Esophagus muscularis mucosa (tissue), 4 donors: ENCODE measurements at regions not wholly inside any gene's neighbourhood (a gene's known extent, or its start where the extent isn't known, plus 50 kb on each side); places are given as distances from the start of the nearest gene placed in this dataset.
"Not testable (repeated sequence)": the region's sequence is repeated elsewhere in the genome, so short reads cannot be mapped to it uniquely, and the experiment has no call there.

ENCODE experiments used
- EP300 ChIP-seq: sonication (generic); formaldehyde crosslinking; IDR thresholded peaks from one replicate; pipeline ENCODE4 v1.6.1; 2017; ENCODE audit warnings: antibody characterized with exemption
- POLR2A ChIP-seq: fragments of 450-650 bp; IDR thresholded peaks from one replicate; pipeline ENCODE4 v1.6.1; 2017; ENCODE audit warnings: antibody characterized with exemption, moderate library complexity, mild to moderate bottlenecking, low read depth
- POLR2AphosphoS5 ChIP-seq, 2 donors: sonication (generic); formaldehyde crosslinking; IDR thresholded peaks; one replicate each; pipeline ENCODE4 v1.6.1; 2017; ENCODE audit warnings: antibody characterized with exemption in 2 of 2
- TF ChIP-seq, protein P1 (sequence below), 3 experiments: fragments of 200-600 bp in 2 of 3; fragments of 450-650 bp in 1 of 3; sonication (generic) in 2 of 3; IDR thresholded peaks; one replicate each; pipeline ENCODE4 v1.5.1; 2017 to 2019; ENCODE audit warnings: antibody characterized with exemption in 3 of 3, mild to moderate bottlenecking in 2 of 3, moderate library complexity in 1 of 3

DNA sequence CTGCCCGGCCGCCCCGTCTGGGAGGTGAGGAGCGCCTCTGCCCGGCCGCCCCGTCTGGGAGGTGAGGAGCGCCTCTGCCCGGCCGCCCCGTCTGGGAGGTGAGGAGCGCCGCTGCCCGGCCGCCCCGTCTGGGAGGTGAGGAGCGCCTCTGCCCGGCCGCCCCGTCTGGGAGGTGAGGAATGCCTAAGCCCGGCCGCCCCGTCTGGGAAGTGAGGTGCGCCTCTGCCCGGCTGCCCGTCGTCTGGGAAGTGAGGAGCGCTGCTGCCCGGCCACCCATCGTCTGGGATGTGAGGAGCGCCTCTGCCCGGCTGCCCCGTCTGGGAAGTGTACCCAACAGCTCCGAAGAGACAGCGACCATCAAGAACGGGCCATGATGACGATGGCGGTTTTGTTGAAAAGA lies 136.6 kb upstream of the PROKR2 start:
- TF ChIP-seq, protein P1, sequence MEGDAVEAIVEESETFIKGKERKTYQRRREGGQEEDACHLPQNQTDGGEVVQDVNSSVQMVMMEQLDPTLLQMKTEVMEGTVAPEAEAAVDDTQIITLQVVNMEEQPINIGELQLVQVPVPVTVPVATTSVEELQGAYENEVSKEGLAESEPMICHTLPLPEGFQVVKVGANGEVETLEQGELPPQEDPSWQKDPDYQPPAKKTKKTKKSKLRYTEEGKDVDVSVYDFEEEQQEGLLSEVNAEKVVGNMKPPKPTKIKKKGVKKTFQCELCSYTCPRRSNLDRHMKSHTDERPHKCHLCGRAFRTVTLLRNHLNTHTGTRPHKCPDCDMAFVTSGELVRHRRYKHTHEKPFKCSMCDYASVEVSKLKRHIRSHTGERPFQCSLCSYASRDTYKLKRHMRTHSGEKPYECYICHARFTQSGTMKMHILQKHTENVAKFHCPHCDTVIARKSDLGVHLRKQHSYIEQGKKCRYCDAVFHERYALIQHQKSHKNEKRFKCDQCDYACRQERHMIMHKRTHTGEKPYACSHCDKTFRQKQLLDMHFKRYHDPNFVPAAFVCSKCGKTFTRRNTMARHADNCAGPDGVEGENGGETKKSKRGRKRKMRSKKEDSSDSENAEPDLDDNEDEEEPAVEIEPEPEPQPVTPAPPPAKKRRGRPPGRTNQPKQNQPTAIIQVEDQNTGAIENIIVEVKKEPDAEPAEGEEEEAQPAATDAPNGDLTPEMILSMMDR (IDR thresholded peaks at IDR 0.05), result not testable (repeated sequence)
- TF ChIP-seq POLR2AphosphoS5 (IDR thresholded peaks at IDR 0.05); POLR2A; EP300: not testable (repeated sequence)
